ENCODE measurements at regions not wholly inside any gene's neighbourhood (a gene's known extent, or its start where the extent isn't known, plus 50 kb on each side); places are given as distances from the start of the nearest gene placed in this dataset.

DNA sequence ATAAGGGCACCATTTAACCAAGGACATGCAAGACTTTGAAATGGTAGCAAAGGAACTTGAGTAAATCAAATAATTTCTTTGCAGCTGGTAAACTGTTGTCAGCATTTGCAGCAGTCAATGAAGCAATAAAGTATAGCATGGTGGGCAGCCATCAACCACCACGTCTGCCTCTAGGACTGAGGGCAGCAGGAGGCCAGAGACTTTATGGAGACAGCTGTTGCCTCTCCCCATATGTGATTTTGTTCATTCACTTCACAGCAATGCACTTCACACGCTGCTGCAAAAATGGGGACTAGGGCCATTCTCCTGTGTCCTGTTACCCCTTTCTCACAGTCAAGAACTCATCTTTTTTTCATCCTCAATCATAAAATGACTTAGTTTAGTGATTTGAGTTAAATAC, 51.3 kb upstream of the PCDH9 start:
- TF ChIP-seq POLR2A (IDR thresholded peaks at IDR 0.05) (no peak), EP300 (IDR thresholded peaks at IDR 0.05) (no peak), CTCF (IDR thresholded peaks at IDR 0.05) (no peak)
